ENCODE measurements at regions not wholly inside any gene's neighbourhood (a gene's known extent, or its start where the extent isn't known, plus 50 kb on each side); places are given as distances from the start of the nearest gene placed in this dataset.

DNA sequence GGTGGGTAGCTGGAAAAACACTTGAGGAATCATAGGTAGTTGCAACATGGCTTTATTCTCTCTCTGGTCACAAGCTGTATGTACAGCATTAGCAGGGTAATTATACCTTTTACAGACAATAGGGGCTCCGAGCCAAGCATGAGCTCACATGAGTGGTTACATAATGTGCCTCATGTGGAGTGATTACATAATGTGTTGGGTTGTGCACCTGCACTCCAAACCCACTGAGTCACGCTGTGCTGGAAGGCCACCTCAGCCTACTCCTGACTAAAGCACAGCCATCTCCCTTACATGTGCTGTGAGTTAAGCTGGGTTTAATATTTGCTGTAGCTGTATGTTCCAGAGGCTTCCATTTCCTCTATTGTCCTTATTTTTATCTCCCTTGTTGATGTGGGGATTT, 348.7 kb upstream of the SEMA3C start:
- no peak for DNase-seq
- intact Hi-C loops (cut with DNase I), result no loop called here
- 41 to 79% (median 68%) methylated on average over 2 of the region's 2 CpGs for WGBS, 3 donors
- Histone ChIP-seq H3K36me3 (no peaks in the 10 kb centered on the region), H3K27ac (no peak overlapping the region), H3K9me3 (no peaks in the 10 kb centered on the region), H3K4me1 (ENCODE audit: insufficient read depth) (no peaks in the 10 kb centered on the region), H3K27me3 (no peaks in the 10 kb centered on the region), H3K4me3 (no peak overlapping the region)
- no peak for TF ChIP-seq EP300 (IDR thresholded peaks at IDR 0.05)
- no peak for TF ChIP-seq POLR2A (IDR thresholded peaks at IDR 0.05)
- TF ChIP-seq, protein P1, sequence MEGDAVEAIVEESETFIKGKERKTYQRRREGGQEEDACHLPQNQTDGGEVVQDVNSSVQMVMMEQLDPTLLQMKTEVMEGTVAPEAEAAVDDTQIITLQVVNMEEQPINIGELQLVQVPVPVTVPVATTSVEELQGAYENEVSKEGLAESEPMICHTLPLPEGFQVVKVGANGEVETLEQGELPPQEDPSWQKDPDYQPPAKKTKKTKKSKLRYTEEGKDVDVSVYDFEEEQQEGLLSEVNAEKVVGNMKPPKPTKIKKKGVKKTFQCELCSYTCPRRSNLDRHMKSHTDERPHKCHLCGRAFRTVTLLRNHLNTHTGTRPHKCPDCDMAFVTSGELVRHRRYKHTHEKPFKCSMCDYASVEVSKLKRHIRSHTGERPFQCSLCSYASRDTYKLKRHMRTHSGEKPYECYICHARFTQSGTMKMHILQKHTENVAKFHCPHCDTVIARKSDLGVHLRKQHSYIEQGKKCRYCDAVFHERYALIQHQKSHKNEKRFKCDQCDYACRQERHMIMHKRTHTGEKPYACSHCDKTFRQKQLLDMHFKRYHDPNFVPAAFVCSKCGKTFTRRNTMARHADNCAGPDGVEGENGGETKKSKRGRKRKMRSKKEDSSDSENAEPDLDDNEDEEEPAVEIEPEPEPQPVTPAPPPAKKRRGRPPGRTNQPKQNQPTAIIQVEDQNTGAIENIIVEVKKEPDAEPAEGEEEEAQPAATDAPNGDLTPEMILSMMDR (IDR thresholded peaks at IDR 0.05), result no peak

DNA sequence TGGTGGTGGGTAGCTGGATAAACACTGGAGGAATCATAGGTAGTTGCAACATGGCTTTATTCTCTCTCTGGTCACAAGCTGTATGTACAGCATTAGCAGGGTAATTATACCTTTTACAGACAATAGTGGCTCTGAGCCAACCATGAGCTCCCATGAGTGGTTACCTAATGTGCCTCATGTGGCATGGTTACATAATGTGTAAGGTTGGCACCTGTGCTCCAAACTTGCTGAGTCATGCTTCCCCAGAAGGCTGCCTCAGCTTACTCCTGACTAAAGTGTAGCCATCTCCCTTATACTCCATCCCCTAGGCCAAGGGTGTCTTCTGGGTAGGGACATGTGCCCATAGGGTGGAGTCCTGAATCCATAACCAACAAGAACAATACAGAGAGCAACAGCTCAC, 345.3 kb upstream of the SEMA3C start:
- Histone ChIP-seq H3K27ac (no peak overlapping the region), H3K4me3 (no peak overlapping the region), H3K27me3 (no peaks in the 10 kb centered on the region), H3K36me3 (no peaks in the 10 kb centered on the region), H3K4me1 (ENCODE audit: insufficient read depth) (no peaks in the 10 kb centered on the region), H3K9me3 (no peaks in the 10 kb centered on the region)
- DNase-seq, result no peak
- intact Hi-C loops (cut with DNase I), result no loop called here
- no peak for TF ChIP-seq POLR2A (IDR thresholded peaks at IDR 0.05)
- no peak for TF ChIP-seq EP300 (IDR thresholded peaks at IDR 0.05)
- TF ChIP-seq, protein P1 (IDR thresholded peaks at IDR 0.05), result no peak

DNA sequence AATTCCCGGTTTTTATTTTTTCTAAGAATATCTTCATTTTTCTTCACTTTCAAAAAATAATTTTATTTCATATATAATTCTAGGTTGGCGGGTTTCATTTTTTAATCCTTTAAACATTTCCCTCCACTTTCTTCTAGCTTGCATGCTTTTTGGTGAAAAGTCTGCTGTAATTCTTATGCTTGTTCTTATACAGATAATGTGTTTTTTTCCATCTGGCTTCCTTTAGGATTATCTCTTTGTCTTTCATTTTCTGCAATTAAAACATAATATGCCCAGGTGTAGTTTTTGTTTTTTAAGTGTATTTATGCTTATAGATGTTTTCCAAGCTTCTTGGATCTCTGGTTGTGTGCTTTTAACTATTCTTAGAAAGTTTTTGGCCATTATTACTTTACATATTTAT, 341.3 kb upstream of the SEMA3C start:
- intact Hi-C loops (cut with DNase I), result no loop called here
- no peaks in the 10 kb centered on the region for H3K9me3 ChIP-seq
- TF ChIP-seq, protein P1 (IDR thresholded peaks at IDR 0.05), result no peak
- TF ChIP-seq EP300 (IDR thresholded peaks at IDR 0.05), result no peak
- no peak for TF ChIP-seq POLR2A (IDR thresholded peaks at IDR 0.05)
- no peak overlapping the region for H3K27ac ChIP-seq
- no peaks in the 10 kb centered on the region for H3K27me3 ChIP-seq
- no peak overlapping the region for H3K4me3 ChIP-seq
- no peaks in the 10 kb centered on the region for H3K4me1 ChIP-seq (ENCODE audit: insufficient read depth)
- H3K36me3 ChIP-seq, result no peaks in the 10 kb centered on the region
- 96 to 99% (median 98%) methylated on average over 2 of the region's 2 CpGs for WGBS, 3 donors
- DNase-seq, result no peak

DNA sequence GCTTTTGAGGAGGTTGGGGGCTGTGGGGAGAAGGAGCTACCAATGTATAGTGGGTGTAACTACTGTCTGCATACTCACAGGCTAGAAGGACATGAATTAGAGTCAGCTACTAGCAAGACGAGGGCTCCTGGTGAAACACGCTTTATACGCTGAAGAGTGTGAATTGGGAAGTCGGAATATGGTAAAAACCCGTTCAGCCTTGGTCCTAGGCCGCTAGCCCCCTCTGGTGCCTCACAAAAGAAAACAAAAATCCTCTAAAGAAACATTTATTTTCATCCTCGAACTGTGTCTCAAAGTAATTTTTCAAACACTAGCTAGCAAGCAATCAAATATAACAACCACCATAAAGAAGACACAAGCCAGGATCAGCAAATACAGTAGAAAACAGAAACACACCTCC, 338.1 kb upstream of the SEMA3C start:
- WGBS, 3 donors, result 54 to 62% (median 54%) methylated on average over 7 of the region's 7 CpGs
- intact Hi-C loops (cut with DNase I), result no loop called here
- no peak for DNase-seq

More for the DNA sequence above, 338.1 kb upstream of the SEMA3C start:
- Histone ChIP-seq H3K4me1 (ENCODE audit: insufficient read depth) (no peaks in the 10 kb centered on the region), H3K4me3 (no peak overlapping the region), H3K27me3 (no peaks in the 10 kb centered on the region), H3K36me3 (no peaks in the 10 kb centered on the region), H3K9me3 (no peaks in the 10 kb centered on the region), H3K27ac (no peak overlapping the region)
- TF ChIP-seq POLR2A (IDR thresholded peaks at IDR 0.05) (no peak), EP300 (IDR thresholded peaks at IDR 0.05) (no peak)
- TF ChIP-seq, protein P1 (IDR thresholded peaks at IDR 0.05), result no peak

Measured in ovary (tissue), 7 donors.